ENCODE measurements at regions not wholly inside any gene's neighbourhood (a gene's known extent, or its start where the extent isn't known, plus 50 kb on each side); places are given as distances from the start of the nearest gene placed in this dataset.

DNA sequence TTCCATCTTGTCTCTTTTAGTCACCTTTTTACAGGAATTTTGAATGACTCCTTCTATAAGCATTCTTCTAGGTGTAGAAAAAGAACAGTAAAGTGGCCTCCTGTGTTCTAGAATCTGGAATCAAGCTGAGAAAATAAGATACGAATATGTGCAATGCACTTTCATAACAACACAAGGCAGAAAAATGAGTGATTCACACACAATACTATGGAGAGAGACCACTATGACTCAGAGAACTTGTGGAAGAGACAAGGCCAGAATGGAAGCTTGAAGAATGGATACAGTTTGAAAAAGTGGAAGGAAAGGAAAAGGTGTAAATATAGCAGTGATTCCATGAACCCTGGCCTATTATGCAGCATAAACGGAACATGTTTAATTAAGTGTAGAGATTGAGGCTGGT is 57.1 kb upstream of the SAMSN1 start:
- Histone ChIP-seq H3K36me3 (no peaks in the 10 kb centered on the region), H3K27me3 (no peaks in the 10 kb centered on the region), H3K27ac (no peak overlapping the region), H3K4me1 (no peaks in the 10 kb centered on the region), H3K9me3 (no peaks in the 10 kb centered on the region), H3K4me3 (no peak overlapping the region)
- no peak for FAIRE-seq
- 62 to 81% methylated on average over 2 of the region's 2 CpGs for WGBS, 2 donors
- intact Hi-C loops (cut with DNase I) = no loop called here
- ATAC-seq = peak in 2 of 4 donors; percentile 50 to 56
- TF ChIP-seq, protein P1, sequence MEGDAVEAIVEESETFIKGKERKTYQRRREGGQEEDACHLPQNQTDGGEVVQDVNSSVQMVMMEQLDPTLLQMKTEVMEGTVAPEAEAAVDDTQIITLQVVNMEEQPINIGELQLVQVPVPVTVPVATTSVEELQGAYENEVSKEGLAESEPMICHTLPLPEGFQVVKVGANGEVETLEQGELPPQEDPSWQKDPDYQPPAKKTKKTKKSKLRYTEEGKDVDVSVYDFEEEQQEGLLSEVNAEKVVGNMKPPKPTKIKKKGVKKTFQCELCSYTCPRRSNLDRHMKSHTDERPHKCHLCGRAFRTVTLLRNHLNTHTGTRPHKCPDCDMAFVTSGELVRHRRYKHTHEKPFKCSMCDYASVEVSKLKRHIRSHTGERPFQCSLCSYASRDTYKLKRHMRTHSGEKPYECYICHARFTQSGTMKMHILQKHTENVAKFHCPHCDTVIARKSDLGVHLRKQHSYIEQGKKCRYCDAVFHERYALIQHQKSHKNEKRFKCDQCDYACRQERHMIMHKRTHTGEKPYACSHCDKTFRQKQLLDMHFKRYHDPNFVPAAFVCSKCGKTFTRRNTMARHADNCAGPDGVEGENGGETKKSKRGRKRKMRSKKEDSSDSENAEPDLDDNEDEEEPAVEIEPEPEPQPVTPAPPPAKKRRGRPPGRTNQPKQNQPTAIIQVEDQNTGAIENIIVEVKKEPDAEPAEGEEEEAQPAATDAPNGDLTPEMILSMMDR (IDR thresholded peaks at IDR 0.05) = no peak
- DNase-seq = no peak

DNA sequence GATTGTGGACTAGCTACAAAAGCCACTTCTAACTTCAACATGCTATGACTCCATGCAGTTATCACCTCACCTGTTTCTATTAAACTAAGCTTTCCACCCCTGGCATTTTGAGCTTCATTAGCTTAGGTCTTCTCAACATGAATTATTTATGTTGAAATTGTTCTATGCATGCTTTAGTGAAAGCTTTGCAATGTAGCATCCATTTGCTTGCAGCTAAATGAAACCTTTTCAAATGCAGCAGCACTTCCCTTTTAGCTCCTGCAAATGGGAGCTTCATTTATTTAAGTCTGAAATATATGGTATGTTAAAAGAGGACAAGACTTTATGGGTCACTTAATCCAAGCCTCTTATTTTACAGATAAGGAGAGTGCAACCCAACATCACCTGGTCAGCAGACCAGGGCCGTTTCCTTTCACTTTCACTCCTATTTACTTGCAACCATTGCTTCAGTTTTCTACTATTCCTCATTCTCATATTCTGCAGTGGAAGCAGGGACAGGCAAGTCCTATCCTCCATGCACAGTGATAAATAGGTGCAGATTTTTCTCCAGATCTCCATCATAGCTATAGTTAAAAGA is 56.4 kb upstream of the SAMSN1 start:
- Histone ChIP-seq H3K27me3 (no peaks in the 10 kb centered on the region), H3K4me3 (no peak overlapping the region), H3K36me3 (no peaks in the 10 kb centered on the region), H3K4me1 (no peaks in the 10 kb centered on the region), H3K9me3 (no peaks in the 10 kb centered on the region), H3K27ac (no peak overlapping the region)
- DNase-seq (no peak), FAIRE-seq (no peak), ATAC-seq (peak in 2 of 4 donors; percentile 66 to 69)
- intact Hi-C loops (cut with DNase I) = no loop called here
- 27 to 30% methylated on average over 1 of the region's 1 CpG for WGBS, 2 donors
- TF ChIP-seq, protein P1 (IDR thresholded peaks at IDR 0.05) = no peak

DNA sequence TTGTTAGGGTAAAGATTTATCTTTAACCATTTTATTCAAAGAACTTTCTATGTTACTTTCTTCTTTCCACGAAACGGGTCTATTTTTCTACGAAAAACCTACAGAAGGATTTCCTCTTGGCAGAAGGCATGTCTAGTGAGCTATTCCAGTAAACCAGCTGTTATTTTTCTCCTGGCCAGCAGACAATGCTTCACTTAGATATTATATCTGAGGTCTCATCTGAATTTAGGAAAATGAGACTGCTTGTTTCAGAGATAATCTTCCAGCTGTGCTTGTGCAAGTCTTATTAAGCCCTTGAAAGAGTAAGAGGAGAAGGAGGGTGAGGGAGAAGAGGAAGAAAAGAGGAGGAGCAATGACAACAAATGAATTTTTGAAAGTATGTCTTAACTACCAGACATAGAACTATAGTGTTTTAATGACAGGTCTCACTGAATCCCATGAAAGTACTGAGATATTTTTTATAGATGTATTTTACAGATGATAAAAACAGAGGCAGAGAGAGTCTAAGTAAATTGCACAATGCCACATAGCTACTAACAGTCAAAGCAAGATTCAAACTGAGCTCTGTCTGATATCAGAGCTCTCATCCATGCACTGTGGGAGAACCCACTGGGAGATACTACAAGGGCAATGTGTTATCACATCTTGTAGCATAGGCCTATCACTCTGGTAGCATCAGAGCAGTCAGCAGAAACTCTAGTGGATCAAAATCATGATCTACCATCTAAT is 54.6 kb upstream of the SAMSN1 start:
- DNase-seq = no peak
- FAIRE-seq = no peak
- TF ChIP-seq, protein P1 (IDR thresholded peaks at IDR 0.05) = no peak
- H3K4me1 ChIP-seq = no peaks in the 10 kb centered on the region
- intact Hi-C loops (cut with DNase I) = no loop called here
- H3K4me3 ChIP-seq = no peak overlapping the region
- WGBS, 2 donors = 52 to 56% methylated on average over 3 of the region's 3 CpGs
- H3K27ac ChIP-seq = no peak overlapping the region
- peak in 1 of 4 donors; percentile 27 for ATAC-seq
- no peaks in the 10 kb centered on the region for H3K9me3 ChIP-seq
- no peaks in the 10 kb centered on the region for H3K36me3 ChIP-seq
- no peaks in the 10 kb centered on the region for H3K27me3 ChIP-seq

DNA sequence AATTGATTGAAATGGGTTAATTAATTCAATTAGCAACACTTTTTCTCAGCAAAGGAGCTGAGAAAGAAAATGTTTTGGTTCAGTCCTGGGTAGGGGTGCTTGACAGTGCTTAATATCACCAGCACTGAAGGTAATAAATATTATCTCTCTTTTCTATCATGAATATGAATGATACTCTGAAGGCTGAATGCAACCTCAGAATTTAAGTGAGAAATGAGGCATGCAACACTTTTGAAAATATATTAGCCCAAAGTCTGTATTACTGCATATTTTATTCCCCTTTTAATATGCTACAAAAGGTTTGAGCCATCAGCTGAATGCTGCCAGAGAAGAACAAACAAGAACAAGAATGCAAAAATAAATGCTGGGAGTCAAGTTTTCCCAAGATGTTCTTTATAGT is 52.0 kb upstream of the SAMSN1 start:
- Histone ChIP-seq H3K4me1 (no peaks in the 10 kb centered on the region), H3K27ac (no peak overlapping the region), H3K27me3 (no peaks in the 10 kb centered on the region), H3K4me3 (no peak overlapping the region), H3K9me3 (no peaks in the 10 kb centered on the region), H3K36me3 (no peaks in the 10 kb centered on the region)
- intact Hi-C loops (cut with DNase I) = no loop called here
- ATAC-seq (no peak), DNase-seq (no peak), FAIRE-seq (no peak)
- TF ChIP-seq, protein P1 (IDR thresholded peaks at IDR 0.05) = no peak

Measured in pancreas (tissue), 10 donors.